HG03378 (cell line): ENCODE measurements at regions not wholly inside any gene's neighbourhood (a gene's known extent, or its start where the extent isn't known, plus 50 kb on each side); places are given as distances from the start of the nearest gene placed in this dataset.
A peak's percentile ranks its signal among the peaks of the same experiment; 100 is the strongest.

ENCODE experiments used
- ATAC-seq: cut with Tn5 transposase; IDR thresholded peaks from one replicate; pipeline ENCODE4 v1.9.1; 2021; ENCODE audit warnings: mild to moderate bottlenecking, moderate library complexity; ENCODE audit not compliant: unreplicated experiment

DNA sequence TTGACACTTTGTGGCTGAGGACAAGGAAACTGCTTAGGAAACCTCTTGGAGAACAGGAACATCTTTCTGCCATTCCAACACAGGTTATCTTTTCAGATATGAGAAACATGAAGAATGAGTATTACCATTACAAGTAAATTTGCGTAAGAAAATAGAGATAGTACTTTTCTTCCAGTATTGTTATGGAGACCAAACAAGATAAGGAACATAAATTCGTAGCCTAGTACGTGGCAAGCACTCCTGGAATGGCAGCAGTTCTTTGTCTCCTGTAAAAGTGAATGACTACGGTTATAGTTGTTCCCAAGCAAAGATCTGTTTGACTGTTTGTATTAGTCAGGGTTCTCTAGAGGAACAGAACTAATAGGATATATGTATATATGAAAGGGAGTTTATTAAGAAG lies 843.1 kb downstream of the STIM2 start:
- no peak for ATAC-seq

DNA sequence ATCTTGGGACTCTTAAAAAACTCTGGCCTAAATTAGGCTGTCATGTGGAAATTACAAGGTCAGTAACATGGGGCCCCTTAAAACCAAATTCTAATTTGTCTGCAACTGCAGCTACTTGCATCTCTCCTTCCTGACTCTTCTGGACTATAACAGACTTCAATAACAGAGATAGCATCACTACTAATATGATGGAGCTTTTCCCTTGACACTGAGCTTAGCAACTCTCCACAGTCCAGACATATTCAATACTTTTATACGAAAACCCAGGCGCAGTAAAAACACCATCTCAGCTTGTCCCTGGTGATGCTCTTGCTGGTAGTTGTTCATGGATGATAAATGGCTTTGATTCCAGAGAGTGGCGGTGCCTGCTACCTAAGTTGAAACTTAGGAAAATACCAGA lies 850.4 kb downstream of the STIM2 start:
- no peak for ATAC-seq

DNA sequence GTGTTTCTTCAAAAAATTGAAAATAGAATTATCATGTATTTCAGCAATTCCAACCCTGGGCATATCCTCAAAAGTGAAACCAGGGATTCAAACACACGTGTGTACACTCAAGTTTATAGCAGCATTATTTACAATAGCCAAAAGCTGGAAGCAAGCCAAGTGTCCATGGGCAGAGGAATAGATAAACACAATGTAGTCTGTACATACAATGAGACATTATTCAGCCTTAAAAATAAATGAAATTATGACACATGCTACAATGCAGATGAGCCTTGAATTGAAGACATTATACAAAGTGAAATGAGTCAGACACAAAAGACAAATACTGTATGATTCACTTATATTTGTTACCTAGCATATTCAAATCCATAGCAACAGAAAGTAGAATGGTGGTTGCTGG lies 853.4 kb downstream of the STIM2 start:
- no peak for ATAC-seq

DNA sequence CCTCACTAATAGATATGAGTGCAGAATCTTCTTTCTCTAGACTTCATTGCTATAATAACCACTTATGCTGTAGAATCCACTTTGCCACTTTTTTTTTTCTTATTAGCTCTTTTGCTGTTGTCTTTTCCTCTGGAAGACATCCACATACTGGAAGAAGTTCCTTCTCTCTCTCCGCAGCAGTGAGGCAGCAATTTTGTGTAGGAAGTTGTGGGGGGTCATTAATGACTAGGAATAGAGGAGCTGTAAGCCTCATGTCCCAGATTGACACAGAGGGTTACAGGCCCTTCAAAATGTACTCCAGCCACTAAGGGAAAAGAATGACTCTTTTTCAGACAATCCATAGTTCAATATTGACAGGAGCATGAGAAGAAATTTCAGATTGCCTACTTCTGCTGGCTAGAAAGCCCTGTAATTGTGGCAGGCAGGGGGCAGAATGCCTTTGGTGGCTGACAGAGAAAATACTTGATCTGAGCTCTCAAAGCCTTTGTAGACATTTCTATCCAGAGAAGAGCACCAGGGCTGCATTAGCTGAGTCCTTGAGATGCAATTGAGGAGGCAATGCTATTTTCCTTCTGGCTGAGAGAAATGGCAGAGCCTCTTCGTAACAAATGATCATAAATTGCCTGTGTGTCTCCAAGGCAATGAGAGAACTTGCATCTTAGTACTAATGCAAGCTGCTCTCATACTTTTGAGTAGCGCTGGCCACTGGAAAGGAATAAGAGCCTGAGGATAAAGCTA lies 856.2 kb downstream of the STIM2 start:
- no peak for ATAC-seq

GRCh38 chr4:27717431-27717755 lies 856.8 kb downstream of the STIM2 start:
- ATAC-seq: no peak

DNA sequence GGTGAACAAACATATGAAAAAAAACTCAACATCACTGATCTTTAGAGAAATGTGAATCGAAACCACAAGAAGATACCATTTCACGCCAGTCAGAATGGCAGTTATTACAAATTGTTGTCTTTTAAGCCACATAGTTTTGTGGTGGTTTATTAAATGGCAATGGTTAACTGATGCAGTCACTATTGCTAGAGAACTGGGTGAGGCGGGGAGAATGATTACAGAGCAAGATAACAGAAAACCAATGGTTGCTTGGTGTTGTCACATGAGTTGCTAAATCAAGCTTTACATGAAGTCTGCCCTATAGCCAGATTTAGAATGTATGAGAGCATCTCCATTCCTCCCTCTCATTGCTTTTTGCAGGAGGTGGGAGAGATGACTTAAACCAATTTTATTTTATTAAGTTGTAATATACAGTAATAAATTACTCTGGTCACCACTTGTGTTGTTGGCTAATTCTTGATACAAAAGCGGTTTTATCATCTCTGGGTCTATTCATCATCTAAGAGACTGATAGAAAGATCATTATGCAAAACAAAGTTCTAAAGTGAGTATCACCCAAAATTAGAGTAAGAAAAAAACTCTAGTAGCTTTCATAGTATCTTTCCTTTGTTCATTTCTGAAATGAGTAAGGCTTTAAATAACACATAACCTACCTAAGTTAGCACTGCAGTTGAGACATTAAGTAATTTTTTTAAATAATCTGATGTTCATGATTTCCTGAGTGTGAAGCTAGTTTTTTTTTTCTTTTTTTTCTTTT lies 859.5 kb downstream of the STIM2 start:
- ATAC-seq: peak; percentile 70

GRCh38 chr4:27721193-27721592 lies 860.6 kb downstream of the STIM2 start:
- no peak for ATAC-seq

DNA sequence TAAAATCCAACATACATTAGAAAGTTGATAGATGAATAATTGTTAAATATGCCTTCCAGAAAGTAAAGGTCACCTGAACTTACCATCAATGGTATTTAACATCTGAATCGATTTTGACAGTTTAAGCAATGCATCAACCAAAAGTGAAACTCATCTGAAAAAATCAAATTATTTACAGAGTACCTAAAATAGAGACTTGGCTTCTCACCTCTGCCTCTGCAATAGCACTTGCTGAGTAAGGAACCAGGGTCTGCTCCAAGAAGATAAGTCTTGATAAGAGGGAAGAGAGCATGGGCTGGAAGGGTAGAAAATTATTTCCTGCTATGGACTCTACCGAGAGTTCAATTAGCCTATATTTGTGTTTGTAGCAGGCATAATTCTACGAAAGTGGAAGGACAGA lies 868.3 kb downstream of the STIM2 start:
- no peak for ATAC-seq

GRCh38 chr4:27742816-27743215 lies 882.2 kb downstream of the STIM2 start:
- no peak for ATAC-seq

DNA sequence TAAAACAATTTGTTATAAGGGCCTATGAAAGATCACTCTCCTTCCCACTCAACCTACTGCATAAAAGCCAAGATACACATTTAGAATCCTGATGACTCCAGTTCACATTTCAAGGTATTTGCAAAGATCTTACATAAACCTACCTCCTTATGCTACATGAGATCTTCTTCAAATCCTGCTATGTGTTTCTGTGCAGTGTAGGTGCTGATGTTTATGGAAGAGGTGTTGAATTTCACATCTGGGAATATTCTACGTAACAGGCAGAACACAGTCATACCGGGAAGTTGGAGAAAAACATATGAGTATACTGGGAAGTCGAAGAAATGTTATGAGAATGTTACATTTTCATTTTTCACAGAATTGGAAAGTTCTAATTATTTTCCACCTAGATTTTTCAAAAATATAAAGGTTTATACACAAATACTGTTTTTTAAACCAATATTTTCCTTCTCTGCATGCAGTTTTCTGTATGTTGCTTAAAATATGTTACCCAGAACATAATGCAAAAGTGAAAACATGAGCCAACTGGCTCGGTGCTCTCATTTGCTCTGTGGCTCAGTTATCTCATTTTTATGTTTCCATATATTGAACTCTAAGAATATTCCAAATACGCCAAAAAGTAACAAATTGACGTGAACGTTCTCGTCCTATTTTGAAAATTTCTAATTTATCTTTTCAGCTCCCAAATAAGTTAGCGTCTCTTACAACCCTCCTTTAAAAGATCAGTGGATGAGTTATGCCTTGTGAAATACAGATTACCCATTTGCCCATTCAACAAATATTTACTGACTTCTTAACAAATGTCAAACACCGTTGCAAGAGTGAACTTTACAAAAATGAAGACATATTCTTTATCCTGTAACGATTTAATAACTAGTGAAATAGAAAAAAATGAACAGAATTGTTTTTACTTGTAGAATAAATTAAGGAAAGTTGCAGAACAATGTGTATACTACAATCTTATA lies 899.3 kb downstream of the STIM2 start:
- ATAC-seq: no peak

DNA sequence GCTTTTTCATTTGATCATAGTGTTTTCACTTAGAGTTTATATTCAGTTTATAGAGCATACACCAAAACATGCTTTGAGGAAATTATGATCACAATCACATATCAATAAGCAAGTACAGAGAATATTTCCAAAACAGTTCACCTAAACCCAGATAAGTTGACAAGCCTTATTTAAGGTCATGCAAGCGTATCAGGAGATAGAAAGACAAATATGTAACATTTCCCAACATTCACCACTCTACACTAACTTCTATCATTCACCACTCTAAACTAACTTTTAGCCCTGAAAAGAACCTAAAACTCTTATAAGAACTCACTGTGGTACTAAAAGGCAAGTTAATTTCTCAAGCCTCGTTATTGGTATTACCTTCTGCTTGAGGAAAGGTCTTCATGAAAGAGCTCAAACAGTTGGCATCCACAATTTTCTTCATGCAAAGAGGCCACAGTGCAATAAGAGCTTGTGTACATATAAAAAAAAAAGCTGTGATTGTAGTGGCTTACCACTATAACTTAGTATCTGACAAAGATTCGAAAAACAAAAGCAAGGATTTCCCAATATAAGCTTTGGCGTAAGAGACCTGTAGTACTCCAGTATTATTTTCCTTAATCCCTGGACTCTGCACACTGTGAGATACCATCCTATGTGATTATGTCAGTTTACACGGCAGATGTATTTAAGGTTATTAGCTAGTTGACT lies 903.3 kb downstream of the STIM2 start:
- no peak for ATAC-seq

DNA sequence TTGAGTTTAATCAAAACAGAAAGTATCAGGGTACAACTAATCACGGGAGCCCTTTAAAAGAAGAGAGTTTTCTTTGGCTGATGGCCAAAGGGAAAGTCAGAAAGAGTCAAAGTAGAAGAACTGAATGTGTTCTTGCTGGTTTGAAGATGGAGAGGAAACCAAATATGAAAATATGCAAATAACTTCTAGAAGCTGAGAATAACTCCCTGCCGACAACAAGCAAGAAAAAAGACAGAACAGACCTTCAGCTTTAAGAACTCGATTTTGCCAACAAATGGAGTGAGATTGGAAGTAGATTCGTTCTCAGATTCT lies 903.8 kb downstream of the STIM2 start:
- no peak for ATAC-seq

DNA sequence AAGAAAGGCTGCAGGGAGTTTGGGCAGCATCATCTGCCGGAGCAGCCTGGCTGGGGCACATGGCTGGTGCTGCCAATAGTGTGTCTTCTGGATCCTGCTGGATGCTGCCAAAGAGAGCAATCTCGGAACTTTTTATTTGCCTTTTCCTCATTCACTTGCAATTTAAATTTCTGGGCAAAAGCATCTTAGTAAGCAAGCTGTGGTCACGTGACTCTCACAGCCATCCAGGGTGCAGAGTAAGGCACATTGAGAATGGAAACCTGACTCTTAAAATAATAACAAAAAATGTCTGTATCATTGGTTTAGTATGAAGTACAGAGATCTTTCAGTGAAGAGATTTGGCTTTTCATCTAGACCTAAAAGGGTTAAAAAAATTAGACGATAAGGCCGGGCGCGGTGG lies 910.3 kb downstream of the STIM2 start:
- ATAC-seq: no peak

- ATAC-seq: no peak
These were observed 914.5 kb downstream of the STIM2 start for GRCh38 chr4:27775156-27775555.

- ATAC-seq: no peak
These were observed 919.2 kb downstream of the STIM2 start for GRCh38 chr4:27779827-27780226.

GRCh38 chr4:27787195-27787594 lies 926.6 kb downstream of the STIM2 start:
- no peak for ATAC-seq

DNA sequence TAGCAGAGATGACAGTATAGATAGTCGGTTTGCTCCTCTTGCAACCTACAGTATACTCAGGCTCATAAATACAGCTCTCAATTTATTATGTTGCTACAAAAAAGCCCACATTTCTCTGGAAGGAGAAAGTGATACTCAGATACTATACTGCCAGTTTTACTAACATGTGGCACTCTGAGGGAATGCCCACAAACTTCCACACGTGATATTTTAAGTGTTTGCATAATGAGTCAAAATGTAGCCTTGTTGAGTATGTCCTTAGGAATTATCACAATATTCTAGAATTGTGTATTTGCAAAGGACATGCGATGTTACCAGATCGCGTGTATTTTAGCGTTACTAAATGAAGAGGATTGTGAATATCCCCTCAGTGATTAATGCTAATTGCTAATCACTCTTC lies 929.1 kb downstream of the STIM2 start:
- ATAC-seq: no peak

- no peak for ATAC-seq
These were observed 930.3 kb downstream of the STIM2 start for GRCh38 chr4:27790911-27791310.

DNA sequence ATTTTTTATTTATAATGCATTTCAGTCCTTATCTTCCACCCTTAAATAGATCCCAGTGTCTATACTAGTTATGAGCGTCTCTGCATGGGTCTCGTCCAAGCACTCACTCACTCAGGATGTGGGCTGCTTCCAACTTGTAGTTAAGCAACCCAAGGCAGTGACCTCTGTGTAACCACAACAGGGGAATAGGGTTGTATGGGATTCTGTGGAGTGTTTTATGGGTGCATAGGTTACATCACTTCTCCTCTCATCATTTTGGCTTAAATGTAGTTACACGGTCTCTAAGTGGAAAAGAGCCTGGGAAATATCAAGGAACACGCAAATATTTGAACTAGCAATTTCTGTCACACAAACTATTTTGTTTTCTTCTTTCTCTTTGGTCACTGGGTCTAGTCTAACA lies 931.0 kb downstream of the STIM2 start:
- no peak for ATAC-seq

DNA sequence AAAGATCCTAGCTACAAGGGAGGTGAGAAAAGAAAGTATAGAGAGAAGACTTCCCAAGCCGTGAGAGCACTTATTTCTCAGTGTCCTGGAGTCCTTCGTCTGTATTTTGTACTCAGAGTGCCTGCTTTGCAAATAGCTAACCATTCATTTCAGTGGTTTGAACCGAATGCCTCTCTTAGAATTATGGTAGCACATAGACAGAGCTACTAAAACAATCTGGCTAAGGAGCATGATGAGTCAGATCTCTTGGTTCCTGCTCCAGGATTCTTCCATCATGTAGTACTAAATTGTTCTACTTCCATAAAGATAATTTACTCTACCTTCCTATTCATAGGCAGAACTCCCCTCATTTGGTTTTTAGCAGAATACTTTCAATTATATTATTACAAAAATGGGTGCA lies 946.6 kb downstream of the STIM2 start:
- ATAC-seq: no peak

GRCh38 chr4:27811948-27812347 lies 951.3 kb downstream of the STIM2 start:
- no peak for ATAC-seq
